Stomach smooth muscle (tissue), 2 donors: ENCODE measurements at regions not wholly inside any gene's neighbourhood (a gene's known extent, or its start where the extent isn't known, plus 50 kb on each side); places are given as distances from the start of the nearest gene placed in this dataset.

Experiments
- H3K27ac ChIP-seq: one replicate; pipeline ENCODE4 v1.7.0; 2013; ENCODE audit warnings: mild to moderate bottlenecking, low read length, inconsistent platforms
- H3K27me3 ChIP-seq, 2 donors: one replicate each; pipeline ENCODE4 v1.7.0; 2013; ENCODE audit warnings: low read length in 2 of 2; ENCODE audit not compliant: insufficient read depth in 2 of 2, control insufficient read depth in 1 of 2
- H3K36me3 ChIP-seq, 2 donors: one replicate each; pipeline ENCODE4 v1.7.0; 2013; ENCODE audit warnings: low read length in 2 of 2; ENCODE audit not compliant: control insufficient read depth in 2 of 2, insufficient read depth in 2 of 2
- H3K4me1 ChIP-seq: one replicate; pipeline ENCODE4 v1.7.0; 2013; ENCODE audit warnings: low read length; ENCODE audit not compliant: control insufficient read depth, insufficient read depth
- H3K4me3 ChIP-seq, 2 donors: one replicate each; pipeline ENCODE4 v1.7.0; 2013; ENCODE audit warnings: low read length in 2 of 2
- H3K9ac ChIP-seq, 2 donors: one replicate each; pipeline ENCODE4 v1.7.0; 2013; ENCODE audit warnings: low read length in 2 of 2, mild to moderate bottlenecking in 1 of 2
- H3K9me3 ChIP-seq, 2 donors: one replicate each; pipeline ENCODE4 v1.7.0; 2013; ENCODE audit warnings: low read length in 2 of 2; ENCODE audit not compliant: control insufficient read depth in 2 of 2
- donor health status: healthy.
- donor health status: Pancreatic carcinoma.

- Histone ChIP-seq H3K4me1 (no peaks in the 10 kb centered on the region), H3K36me3 (no peaks in the 10 kb centered on the region), H3K4me3 (no peak overlapping the region), H3K9ac (no peak overlapping the region), H3K9me3 (no peaks in the 10 kb centered on the region), H3K27ac (no peak overlapping the region), H3K27me3 (no peaks in the 10 kb centered on the region)
Measured at GRCh38 chr7:52021343-52021742, 704.7 kb upstream of the COBL start.

GRCh38 chr7:52018680-52019054 is 702.1 kb upstream of the COBL start:
- Histone ChIP-seq H3K9ac (no peak overlapping the region), H3K36me3 (no peaks in the 10 kb centered on the region), H3K9me3 (no peaks in the 10 kb centered on the region), H3K4me1 (no peaks in the 10 kb centered on the region), H3K27ac (no peak overlapping the region), H3K27me3 (no peaks in the 10 kb centered on the region), H3K4me3 (no peak overlapping the region)

- Histone ChIP-seq H3K27me3 (no peaks in the 10 kb centered on the region), H3K9me3 (no peaks in the 10 kb centered on the region), H3K4me1 (no peaks in the 10 kb centered on the region), H3K4me3 (no peak overlapping the region), H3K36me3 (no peaks in the 10 kb centered on the region), H3K9ac (no peak overlapping the region), H3K27ac (no peak overlapping the region)
Measured at GRCh38 chr7:52017802-52018679, 701.4 kb upstream of the COBL start.

DNA sequence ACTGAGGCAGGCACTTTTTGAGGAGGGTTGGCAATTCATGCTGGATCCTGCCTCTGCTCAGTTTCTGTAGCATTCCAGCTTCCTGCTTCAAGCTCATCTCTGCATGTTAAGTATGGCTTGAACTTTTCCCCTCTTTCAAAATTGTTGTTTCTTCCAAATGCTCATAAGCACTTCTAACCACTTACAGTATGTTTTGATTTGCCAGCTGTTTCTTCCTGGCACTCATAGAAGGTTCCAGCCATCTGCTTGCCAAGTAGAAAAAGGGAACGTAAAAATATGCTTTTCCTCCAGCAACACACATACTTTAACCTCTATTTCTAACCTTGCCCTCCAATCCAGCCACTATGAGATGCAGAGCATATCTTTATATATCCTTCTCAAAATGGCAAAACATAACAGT is 692.6 kb upstream of the COBL start:
- Histone ChIP-seq H3K9ac (no peak overlapping the region), H3K9me3 (no peaks in the 10 kb centered on the region), H3K4me3 (no peak overlapping the region), H3K27ac (no peak overlapping the region), H3K36me3 (no peaks in the 10 kb centered on the region), H3K27me3 (no peaks in the 10 kb centered on the region), H3K4me1 (no peaks in the 10 kb centered on the region)

DNA sequence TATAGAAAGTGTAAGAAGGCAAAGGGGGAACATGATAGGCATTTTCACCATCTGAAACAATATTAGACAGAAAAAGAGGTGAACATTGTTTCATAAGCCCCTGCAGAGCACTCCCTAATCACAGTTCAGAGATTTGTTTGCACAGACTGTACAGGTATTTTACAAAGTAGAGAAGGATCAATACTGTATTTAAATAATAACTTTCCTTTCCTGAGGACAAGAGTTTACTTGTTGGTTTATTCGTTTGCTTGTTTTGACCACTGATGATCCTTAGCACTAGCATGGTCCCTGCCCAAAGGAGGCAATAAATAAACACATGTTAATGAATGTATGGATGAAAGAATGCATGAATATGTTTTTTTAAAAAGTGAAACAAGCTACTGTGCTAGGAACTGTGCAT is 690.1 kb upstream of the COBL start:
- Histone ChIP-seq H3K9me3 (no peaks in the 10 kb centered on the region), H3K27ac (no peak overlapping the region), H3K4me3 (no peak overlapping the region), H3K27me3 (no peaks in the 10 kb centered on the region), H3K9ac (no peak overlapping the region), H3K4me1 (no peaks in the 10 kb centered on the region), H3K36me3 (no peaks in the 10 kb centered on the region)

GRCh38 chr7:52005613-52006012 is 689.0 kb upstream of the COBL start:
- H3K27me3 ChIP-seq: no peaks in the 10 kb centered on the region

GRCh38 chr7:51995596-51996179 is 679.1 kb upstream of the COBL start:
- Histone ChIP-seq H3K9me3 (peaks cover 0 to 7% of the 10 kb centered on the region in 2 donors), H3K4me3 (no peak overlapping the region), H3K27ac (no peak overlapping the region), H3K4me1 (no peaks in the 10 kb centered on the region), H3K9ac (no peak overlapping the region), H3K36me3 (no peaks in the 10 kb centered on the region), H3K27me3 (no peaks in the 10 kb centered on the region)

More at GRCh38 chr7:52005613-52006012, 689.0 kb upstream of the COBL start:
- no peaks in the 10 kb centered on the region for H3K4me1 ChIP-seq
- H3K36me3 ChIP-seq: no peaks in the 10 kb centered on the region
- no peak overlapping the region for H3K9ac ChIP-seq
- H3K27ac ChIP-seq: no peak overlapping the region
- no peaks in the 10 kb centered on the region for H3K9me3 ChIP-seq
- H3K4me3 ChIP-seq: no peak overlapping the region

- H3K27me3 ChIP-seq: no peaks in the 10 kb centered on the region
- no peak overlapping the region for H3K9ac ChIP-seq
- H3K36me3 ChIP-seq: no peaks in the 10 kb centered on the region
- H3K9me3 ChIP-seq: no peaks in the 10 kb centered on the region
- no peak overlapping the region for H3K27ac ChIP-seq
- no peaks in the 10 kb centered on the region for H3K4me1 ChIP-seq
- no peak overlapping the region for H3K4me3 ChIP-seq
Measured at GRCh38 chr7:51982653-51983052, 666.0 kb upstream of the COBL start.

DNA sequence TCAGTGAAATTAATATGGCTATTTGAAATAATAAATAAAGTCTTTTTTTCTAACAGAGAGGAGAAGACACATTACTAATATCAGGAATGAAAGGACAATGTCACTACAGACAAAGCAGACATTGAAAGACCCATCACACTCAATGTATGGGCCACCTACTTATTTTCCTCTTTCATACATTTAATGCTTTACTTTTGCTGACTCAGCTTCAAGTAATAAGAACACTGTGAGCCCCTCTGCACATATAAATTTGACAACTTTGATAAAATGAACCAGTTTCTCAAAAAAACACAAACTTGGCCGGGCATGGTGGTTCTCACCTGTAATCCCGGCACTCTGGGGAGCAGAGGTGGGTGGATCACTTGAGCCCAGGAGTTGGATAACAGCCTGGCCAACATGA is 664.2 kb upstream of the COBL start:
- no peaks in the 10 kb centered on the region for H3K36me3 ChIP-seq

GRCh38 chr7:51980313-51980712 is 663.7 kb upstream of the COBL start:
- H3K9me3 ChIP-seq: no peaks in the 10 kb centered on the region
- no peak overlapping the region for H3K4me3 ChIP-seq
- H3K9ac ChIP-seq: no peak overlapping the region
- H3K36me3 ChIP-seq: no peaks in the 10 kb centered on the region
- no peak overlapping the region for H3K27ac ChIP-seq
- no peaks in the 10 kb centered on the region for H3K27me3 ChIP-seq
- H3K4me1 ChIP-seq: no peaks in the 10 kb centered on the region

More for the DNA sequence above, 664.2 kb upstream of the COBL start:
- no peaks in the 10 kb centered on the region for H3K27me3 ChIP-seq
- H3K9ac ChIP-seq: no peak overlapping the region
- H3K4me1 ChIP-seq: no peaks in the 10 kb centered on the region
- H3K27ac ChIP-seq: no peak overlapping the region
- H3K4me3 ChIP-seq: no peak overlapping the region
- H3K9me3 ChIP-seq: no peaks in the 10 kb centered on the region

GRCh38 chr7:51977913-51978312 is 661.3 kb upstream of the COBL start:
- Histone ChIP-seq H3K4me1 (no peaks in the 10 kb centered on the region), H3K4me3 (no peak overlapping the region), H3K36me3 (no peaks in the 10 kb centered on the region), H3K27me3 (no peaks in the 10 kb centered on the region), H3K9ac (no peak overlapping the region), H3K9me3 (no peaks in the 10 kb centered on the region), H3K27ac (no peak overlapping the region)
